Karpas-422 (cell line): ENCODE measurements at regions not wholly inside any gene's neighbourhood (a gene's known extent, or its start where the extent isn't known, plus 50 kb on each side); places are given as distances from the start of the nearest gene placed in this dataset.
A peak's percentile ranks its signal among the peaks of the same experiment; 100 is the strongest.
"Not testable (repeated sequence)": the region's sequence is repeated elsewhere in the genome, so short reads cannot be mapped to it uniquely, and the experiment has no call there.

ENCODE experiments used
- DNase-seq: peaks from one replicate; pipeline ENCODE4 v3.0.0-alpha.2; 2015
- H2AFZ ChIP-seq: fragments of 200-600 bp; sonication (generic); 2 replicates; pipeline ENCODE4 v1.6.1; 2014; ENCODE audit warnings: antibody characterized with exemption, low read length, mixed read lengths
- H3K27ac ChIP-seq: fragments of 200-600 bp; sonication (generic); 2 replicates; pipeline ENCODE4 v1.5.1; 2014; ENCODE audit warnings: mild to moderate bottlenecking, low read length, moderate library complexity
- H3K27me3 ChIP-seq: fragments of 200-600 bp; sonication (generic); 2 replicates; pipeline ENCODE4 v1.6.1; 2014; ENCODE audit warnings: low read length, mixed read lengths
- H3K36me3 ChIP-seq: fragments of 200-600 bp; sonication (generic); 2 replicates; pipeline ENCODE4 v1.6.1; 2014; ENCODE audit warnings: low read length, mixed read lengths; ENCODE audit not compliant: insufficient read depth
- H3K4me1 ChIP-seq: fragments of 200-600 bp; sonication (generic); 2 replicates; pipeline ENCODE4 v1.6.1; 2014; ENCODE audit warnings: mild to moderate bottlenecking, low read length, mixed read lengths
- H3K4me2 ChIP-seq: fragments of 200-600 bp; sonication (generic); 2 replicates; pipeline ENCODE4 v1.6.1; 2014; ENCODE audit warnings: low read length, low read depth, mild to moderate bottlenecking; ENCODE audit not compliant: poor library complexity, severe bottlenecking
- H3K4me3 ChIP-seq: fragments of 200-600 bp; sonication (generic); 2 replicates; pipeline ENCODE4 v1.5.1; 2014; ENCODE audit warnings: mild to moderate bottlenecking, antibody characterized with exemption, low read length, mixed read lengths
- H3K79me2 ChIP-seq: fragments of 200-600 bp; sonication (generic); 2 replicates; pipeline ENCODE4 v1.6.1; 2014; ENCODE audit warnings: mild to moderate bottlenecking, low read length, mixed read lengths
- H3K9ac ChIP-seq: fragments of 200-600 bp; sonication (generic); 2 replicates; pipeline ENCODE4 v1.6.0; 2014; ENCODE audit warnings: low read length
- H3K9me2 ChIP-seq: fragments of 200-600 bp; sonication (generic), shearing (Covaris generic); replicated peaks from 2 replicates; pipeline ENCODE4 v1.6.0; 2014; ENCODE audit warnings: mild to moderate bottlenecking, low read length, moderate library complexity; ENCODE audit not compliant: insufficient read depth
- H3K9me3 ChIP-seq: fragments of 300-700, 200-600 bp; sonication (generic); 2 replicates; pipeline ENCODE4 v1.6.1; 2014; ENCODE audit warnings: low read length, mixed read lengths
- H4K20me1 ChIP-seq: fragments of 200-600 bp; sonication (generic); 2 replicates; pipeline ENCODE4 v1.6.1; 2014; ENCODE audit warnings: mild to moderate bottlenecking, antibody characterized with exemption, low read length, low read depth; ENCODE audit not compliant: insufficient read depth

DNA sequence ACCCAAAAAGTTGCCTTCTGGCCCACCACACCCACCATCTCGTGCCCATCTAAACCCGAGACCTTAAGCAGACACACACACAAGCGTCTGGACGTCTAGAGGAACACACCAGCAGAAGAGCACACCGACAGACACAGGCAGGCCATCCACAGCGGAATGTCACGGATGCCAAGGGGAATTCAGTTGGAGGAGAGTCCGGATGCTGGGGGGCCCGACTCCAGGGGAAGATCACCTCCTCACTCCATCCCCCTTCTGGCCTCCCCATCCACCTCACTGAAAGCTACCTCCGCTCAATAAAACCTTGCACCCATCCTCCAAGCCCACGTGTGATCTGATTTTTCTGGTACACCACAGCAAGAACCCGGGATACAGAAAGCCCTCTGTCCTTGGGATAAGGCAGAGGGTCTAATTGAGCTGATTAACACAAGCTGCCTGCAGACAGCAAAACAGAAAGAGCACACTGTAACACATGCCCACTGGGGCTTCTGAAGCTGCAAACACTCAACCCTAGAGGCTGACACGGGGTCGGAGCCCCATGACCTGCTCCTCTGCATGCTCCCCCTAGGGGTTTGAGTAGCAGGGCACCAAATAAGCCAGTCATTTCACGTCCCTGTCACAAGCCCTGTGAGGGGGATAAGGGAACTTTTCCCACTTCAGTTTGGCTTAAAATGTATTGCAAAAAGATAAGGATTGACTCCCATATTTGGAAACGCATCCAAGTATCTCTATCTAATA is 339.6 kb upstream of the PCDH10 start:
- Histone ChIP-seq H3K4me2 (no peak overlapping the region), H3K79me2 (no peaks in the 10 kb centered on the region), H2AFZ (0 out of 2 replicates have a peak overlapping the region, but pooled peaks have one; percentile 46), H4K20me1 (no peaks in the 10 kb centered on the region), H3K27ac (no peak overlapping the region), H3K9ac (no peak overlapping the region), H3K9me3 (no peaks in the 10 kb centered on the region), H3K9me2 (no peaks in the 10 kb centered on the region), H3K27me3 (no peaks in the 10 kb centered on the region), H3K36me3 (no peaks in the 10 kb centered on the region), H3K4me3 (no peak overlapping the region), H3K4me1 (no peaks in the 10 kb centered on the region)
- peak; percentile 43 for DNase-seq

- not testable (repeated sequence) for H3K79me2 ChIP-seq, H3K9me3 ChIP-seq, H3K4me3 ChIP-seq, H3K27me3 ChIP-seq, H3K9me2 ChIP-seq, H2AFZ ChIP-seq, H3K4me2 ChIP-seq, H4K20me1 ChIP-seq, DNase-seq, H3K27ac ChIP-seq, H3K4me1 ChIP-seq, H3K36me3 ChIP-seq, H3K9ac ChIP-seq
Observed at GRCh38 chr4:132813061-132813460, 336.0 kb upstream of the PCDH10 start.

DNA sequence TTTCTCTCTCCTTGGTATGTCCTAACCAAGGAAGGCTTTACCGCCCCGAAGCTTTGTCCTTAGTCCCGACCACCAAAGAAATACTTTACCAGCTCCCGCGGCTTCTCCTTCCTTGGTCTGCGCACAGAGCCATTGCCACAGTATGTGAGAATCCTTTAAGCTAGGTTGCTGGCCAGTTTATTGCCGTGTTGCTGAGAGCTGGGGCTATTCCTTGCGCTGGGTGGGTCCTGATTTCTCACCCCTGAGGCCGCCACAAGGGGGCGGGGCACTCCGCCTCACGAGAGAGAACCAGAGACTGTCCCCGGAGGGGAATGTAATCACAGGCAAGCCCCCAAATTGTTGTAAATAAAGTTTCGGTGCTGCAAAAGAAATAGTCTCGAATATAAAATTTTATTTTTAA is 331.0 kb upstream of the PCDH10 start:
- Histone ChIP-seq H3K9me3 (no peaks in the 10 kb centered on the region), H3K9me2 (no peaks in the 10 kb centered on the region), H3K27me3 (no peaks in the 10 kb centered on the region), H3K36me3 (no peaks in the 10 kb centered on the region), H3K4me2 (no peak overlapping the region), H3K4me1 (no peaks in the 10 kb centered on the region), H3K79me2 (no peaks in the 10 kb centered on the region), H2AFZ (no peak overlapping the region), H3K4me3 (no peak overlapping the region), H3K9ac (no peak overlapping the region), H3K27ac (no peak overlapping the region), H4K20me1 (no peaks in the 10 kb centered on the region)
- DNase-seq = peak; percentile 47

DNA sequence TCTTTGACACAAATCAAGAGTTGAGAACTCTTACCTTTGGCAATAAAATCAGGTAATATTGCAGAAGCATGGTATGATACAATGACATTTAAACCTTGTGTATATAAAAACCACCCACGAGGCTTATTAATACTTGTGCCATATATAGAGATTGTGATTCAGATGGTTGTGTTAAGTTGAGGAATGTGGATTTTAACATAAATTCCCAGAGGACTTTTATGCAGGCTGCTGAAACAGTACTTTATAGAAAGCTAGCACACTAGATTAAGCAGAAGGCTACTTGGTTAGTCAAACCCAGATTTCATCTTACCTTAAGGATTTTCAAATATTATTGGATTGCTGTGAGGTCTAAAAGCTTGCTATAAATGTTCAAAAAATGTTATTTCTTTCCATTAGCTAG is 325.7 kb upstream of the PCDH10 start:
- H3K4me2 ChIP-seq = no peak overlapping the region
- no peaks in the 10 kb centered on the region for H3K9me2 ChIP-seq
- H4K20me1 ChIP-seq = no peaks in the 10 kb centered on the region
- H3K4me3 ChIP-seq = no peak overlapping the region
- H3K27me3 ChIP-seq = no peaks in the 10 kb centered on the region
- no peak for DNase-seq
- H2AFZ ChIP-seq = peak overlapping the region; percentile 7; the same call in 1 of the 2 replicates
- H3K27ac ChIP-seq = no peak overlapping the region
- H3K9me3 ChIP-seq = peaks cover 6% of the 10 kb centered on the region; the same call in 1 of the 2 replicates
- H3K9ac ChIP-seq = no peak overlapping the region
- H3K36me3 ChIP-seq = no peaks in the 10 kb centered on the region
- no peaks in the 10 kb centered on the region for H3K79me2 ChIP-seq
- no peaks in the 10 kb centered on the region for H3K4me1 ChIP-seq

DNA sequence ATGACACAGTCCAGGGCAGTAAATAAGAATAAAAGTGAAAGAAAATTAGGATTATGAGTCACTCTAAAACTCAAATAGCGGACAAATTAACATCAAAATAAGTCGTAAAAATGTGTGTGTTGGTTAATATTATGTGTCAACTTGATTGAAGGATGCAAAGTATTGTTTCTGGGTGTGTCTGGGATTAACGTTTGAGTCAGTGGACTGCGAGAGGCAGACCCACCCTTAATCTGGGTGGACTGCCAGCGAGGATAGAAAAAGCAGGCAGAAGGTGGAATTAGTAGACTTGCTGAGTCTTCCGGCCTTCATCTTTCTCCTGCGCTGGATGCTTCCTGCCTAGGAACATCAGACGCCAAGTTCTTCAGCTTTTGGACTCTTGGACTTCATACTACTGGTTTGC is 324.3 kb upstream of the PCDH10 start:
- Histone ChIP-seq H2AFZ (peak overlapping the region; percentile 66; the same call in 1 of the 2 replicates), H3K9me3 (peaks cover 9% of the 10 kb centered on the region; the same call in 1 of the 2 replicates), H4K20me1 (no peaks in the 10 kb centered on the region), H3K36me3 (no peaks in the 10 kb centered on the region), H3K79me2 (no peaks in the 10 kb centered on the region), H3K9me2 (no peaks in the 10 kb centered on the region), H3K4me3 (no peak overlapping the region), H3K27me3 (no peaks in the 10 kb centered on the region), H3K4me1 (no peaks in the 10 kb centered on the region), H3K4me2 (no peak overlapping the region), H3K9ac (no peak overlapping the region), H3K27ac (no peak overlapping the region)
- DNase-seq = no peak

GRCh38 chr4:132827522-132827921 is 321.6 kb upstream of the PCDH10 start:
- Histone ChIP-seq H3K27me3 (no peaks in the 10 kb centered on the region), H3K9me3 (peaks cover 13% of the 10 kb centered on the region), H3K4me2 (no peak overlapping the region), H3K9ac (no peak overlapping the region), H3K36me3 (no peaks in the 10 kb centered on the region), H3K27ac (no peak overlapping the region), H3K79me2 (no peaks in the 10 kb centered on the region), H3K4me1 (no peaks in the 10 kb centered on the region), H3K9me2 (no peaks in the 10 kb centered on the region), H4K20me1 (no peaks in the 10 kb centered on the region), H3K4me3 (no peak overlapping the region), H2AFZ (peak overlapping the region; percentile 81)
- no peak for DNase-seq

DNA sequence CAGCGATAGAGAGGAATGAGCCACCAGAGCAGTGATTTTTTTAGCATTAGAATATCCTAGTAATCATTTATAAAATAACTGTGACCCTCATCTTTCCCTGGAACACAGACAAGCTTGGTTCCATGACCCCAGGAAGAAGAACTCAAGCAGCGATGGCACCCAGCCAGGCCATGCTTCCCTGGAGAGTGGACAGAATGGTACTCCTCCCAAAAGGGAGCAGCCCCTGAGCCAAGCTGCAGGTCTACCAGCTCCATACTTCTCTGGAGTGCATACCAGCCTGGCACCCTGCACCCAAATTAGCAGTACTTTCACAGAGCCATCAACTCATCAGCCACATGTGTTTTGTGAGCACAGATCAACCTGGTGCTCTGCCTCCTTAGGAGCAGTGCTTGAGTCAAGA is 310.9 kb upstream of the PCDH10 start:
- Histone ChIP-seq H3K9me2 (no peaks in the 10 kb centered on the region), H3K27ac (no peak overlapping the region), H3K79me2 (no peaks in the 10 kb centered on the region), H3K4me2 (no peak overlapping the region), H3K9me3 (peaks cover 38% of the 10 kb centered on the region), H3K9ac (no peak overlapping the region), H2AFZ (no peak overlapping the region), H4K20me1 (no peaks in the 10 kb centered on the region), H3K36me3 (no peaks in the 10 kb centered on the region), H3K27me3 (no peaks in the 10 kb centered on the region), H3K4me1 (no peaks in the 10 kb centered on the region), H3K4me3 (no peak overlapping the region)
- DNase-seq = no peak

DNA sequence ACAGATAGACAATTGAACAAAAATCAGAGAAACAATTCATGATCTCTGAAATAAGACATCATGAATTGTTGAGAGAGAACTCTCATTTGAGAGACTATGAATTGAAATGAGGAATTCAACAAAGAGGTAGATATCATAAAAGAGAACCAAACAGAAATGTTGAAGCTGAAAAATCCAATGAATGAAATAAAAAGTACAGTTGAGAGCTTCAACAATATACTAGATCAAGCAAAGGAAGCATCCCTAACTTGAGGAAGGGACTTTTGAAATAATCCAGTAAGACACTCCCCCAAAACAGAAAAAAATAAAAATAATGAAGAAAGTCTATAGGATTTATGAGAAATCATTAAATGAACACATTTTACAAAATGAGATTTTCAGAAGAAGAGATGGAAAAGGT is 310.0 kb upstream of the PCDH10 start:
- Histone ChIP-seq H3K4me2 (no peak overlapping the region), H3K27me3 (no peaks in the 10 kb centered on the region), H3K9me2 (no peaks in the 10 kb centered on the region), H3K27ac (no peak overlapping the region), H4K20me1 (no peaks in the 10 kb centered on the region), H3K9ac (no peak overlapping the region), H3K4me3 (no peak overlapping the region), H2AFZ (no peak overlapping the region), H3K79me2 (no peaks in the 10 kb centered on the region), H3K4me1 (no peaks in the 10 kb centered on the region), H3K36me3 (no peaks in the 10 kb centered on the region), H3K9me3 (peaks cover 38% of the 10 kb centered on the region)
- DNase-seq = peak; percentile 46
